Body of pancreas (tissue), 4 donors: ENCODE measurements at regions not wholly inside any gene's neighbourhood (a gene's known extent, or its start where the extent isn't known, plus 50 kb on each side); places are given as distances from the start of the nearest gene placed in this dataset.

Experiments used
- ATAC-seq: fragments of 150-250 bp; one replicate; pipeline ENCODE4 v1.9.1; 2016
- DNase-seq, 4 donors: peaks; one replicate each; pipeline ENCODE4 v3.0.0-alpha.2; 2019
- H3K27ac ChIP-seq, 4 donors: fragments of 200-600 bp; sonication (generic); 1 replicate in 3 of 4; 2 replicates in 1 of 4; pipeline versions ENCODE4 v1.5.1 to v1.6.1; 2016 to 2019; ENCODE audit warnings: mild to moderate bottlenecking in 1 of 4, mixed read lengths in 1 of 4, moderate library complexity in 1 of 4
- H3K27me3 ChIP-seq, 2 donors: fragments of 200-600 bp; sonication (generic); one replicate each; pipeline ENCODE4 v1.6.0; 2016; ENCODE audit warnings: mild to moderate bottlenecking in 1 of 2
- H3K36me3 ChIP-seq, 2 donors: fragments of 200-600 bp; sonication (generic); replicated peaks in 1 of 2; 2 replicates each; pipeline ENCODE4 v1.5.1; 2016; ENCODE audit warnings: low read depth in 2 of 2; ENCODE audit not compliant: insufficient read depth in 1 of 2
- H3K4me1 ChIP-seq: fragments of 200-600 bp; sonication (generic); one replicate; pipeline ENCODE4 v1.6.0; 2016
- H3K4me3 ChIP-seq, 2 donors: fragments of 200-600 bp; sonication (generic); 1 replicate in 1 of 2; 2 replicates in 1 of 2; pipeline ENCODE4 v1.5.1; 2016 to 2019
- H3K9me3 ChIP-seq, 3 donors: fragments of 200-600 bp; sonication (generic); 1 replicate in 2 of 3; 2 replicates in 1 of 3; pipeline ENCODE4 v1.5.1; 2016
- POLR2A ChIP-seq, 3 donors: fragments of 450-650 bp; IDR thresholded peaks; one replicate each; pipeline ENCODE4 v1.6.1; 2016; ENCODE audit warnings: antibody characterized with exemption in 3 of 3, mild to moderate bottlenecking in 2 of 3
- WGBS, 2 donors: methylation state at CpG; one replicate each; pipeline ENCODE4 v1.1.5; 2017; 5-methylcytosine and 5-hydroxymethylcytosine counted together
- intact Hi-C: fragments of 100-400 bp; cut with DNase I; formaldehyde crosslinking; loops from one replicate; pipeline ENCODE4 v1.15.1; 2023
- TF ChIP-seq, protein P1 (sequence below), 7 experiments: fragments of 450-650 bp in 4 of 7; fragments of 200-600 bp in 3 of 7; sonication (generic) in 3 of 7; IDR thresholded peaks; one replicate each; pipeline ENCODE4 v1.5.1; 2016 to 2019; ENCODE audit warnings: antibody characterized with exemption in 7 of 7

- 53 to 69% methylated on average over 3 of the region's 3 CpGs for WGBS, 2 donors
- H3K4me3 ChIP-seq = no peak overlapping the region
- intact Hi-C loops = no loop called here
- H3K27ac ChIP-seq = no peak overlapping the region
- H3K27me3 ChIP-seq = no peaks in the 10 kb centered on the region
- no peak for ATAC-seq
- no peaks in the 10 kb centered on the region for H3K9me3 ChIP-seq
- no peaks in the 10 kb centered on the region for H3K36me3 ChIP-seq
- DNase-seq = no peak
- no peak for TF ChIP-seq POLR2A (IDR thresholded peaks at IDR 0.05)
- TF ChIP-seq, protein P1, sequence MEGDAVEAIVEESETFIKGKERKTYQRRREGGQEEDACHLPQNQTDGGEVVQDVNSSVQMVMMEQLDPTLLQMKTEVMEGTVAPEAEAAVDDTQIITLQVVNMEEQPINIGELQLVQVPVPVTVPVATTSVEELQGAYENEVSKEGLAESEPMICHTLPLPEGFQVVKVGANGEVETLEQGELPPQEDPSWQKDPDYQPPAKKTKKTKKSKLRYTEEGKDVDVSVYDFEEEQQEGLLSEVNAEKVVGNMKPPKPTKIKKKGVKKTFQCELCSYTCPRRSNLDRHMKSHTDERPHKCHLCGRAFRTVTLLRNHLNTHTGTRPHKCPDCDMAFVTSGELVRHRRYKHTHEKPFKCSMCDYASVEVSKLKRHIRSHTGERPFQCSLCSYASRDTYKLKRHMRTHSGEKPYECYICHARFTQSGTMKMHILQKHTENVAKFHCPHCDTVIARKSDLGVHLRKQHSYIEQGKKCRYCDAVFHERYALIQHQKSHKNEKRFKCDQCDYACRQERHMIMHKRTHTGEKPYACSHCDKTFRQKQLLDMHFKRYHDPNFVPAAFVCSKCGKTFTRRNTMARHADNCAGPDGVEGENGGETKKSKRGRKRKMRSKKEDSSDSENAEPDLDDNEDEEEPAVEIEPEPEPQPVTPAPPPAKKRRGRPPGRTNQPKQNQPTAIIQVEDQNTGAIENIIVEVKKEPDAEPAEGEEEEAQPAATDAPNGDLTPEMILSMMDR (IDR thresholded peaks at IDR 0.05) = no peak
- H3K4me1 ChIP-seq = no peaks in the 10 kb centered on the region
Measured at GRCh38 chr3:6437631-6438030, 423.3 kb upstream of the GRM7 start.

- no peak overlapping the region for H3K27ac ChIP-seq
- 63 to 88% methylated on average over 3 of the region's 3 CpGs for WGBS, 2 donors
- DNase-seq (no peak), ATAC-seq (no peak)
- H3K27me3 ChIP-seq = no peaks in the 10 kb centered on the region
- no peaks in the 10 kb centered on the region for H3K4me1 ChIP-seq
- no peaks in the 10 kb centered on the region for H3K9me3 ChIP-seq
- no peaks in the 10 kb centered on the region for H3K36me3 ChIP-seq
- intact Hi-C loops = no loop called here
- TF ChIP-seq, protein P1 (IDR thresholded peaks at IDR 0.05) = no peak
- TF ChIP-seq POLR2A (IDR thresholded peaks at IDR 0.05) = no peak
- no peak overlapping the region for H3K4me3 ChIP-seq
Measured at GRCh38 chr3:6438031-6438430, 422.9 kb upstream of the GRM7 start.

DNA sequence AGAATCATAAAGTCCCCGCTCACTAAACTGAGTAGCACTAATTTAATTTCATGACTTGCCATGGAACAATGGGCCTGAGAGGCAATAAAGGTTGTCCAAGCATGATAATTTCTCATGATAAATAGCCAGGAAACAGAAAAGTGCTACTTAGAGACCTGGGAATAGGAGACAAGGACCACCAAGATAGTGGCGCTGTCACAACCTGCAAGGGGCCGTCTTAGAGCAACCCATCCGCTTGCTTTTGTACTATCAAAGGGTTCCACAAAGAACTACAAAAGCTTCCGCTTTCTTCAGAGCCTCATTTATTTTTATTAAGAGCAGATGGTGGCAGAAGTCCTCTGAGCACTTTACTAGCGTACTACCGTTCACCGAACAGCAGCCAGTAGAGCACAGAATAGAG lies 421.7 kb upstream of the GRM7 start:
- no peaks in the 10 kb centered on the region for H3K36me3 ChIP-seq
- no peak overlapping the region for H3K4me3 ChIP-seq
- no peak for ATAC-seq
- no peaks in the 10 kb centered on the region for H3K27me3 ChIP-seq
- WGBS, 2 donors = 89 to 93% methylated on average over 8 of the region's 8 CpGs
- H3K9me3 ChIP-seq = no peaks in the 10 kb centered on the region
- no peak overlapping the region for H3K27ac ChIP-seq
- intact Hi-C loops = no loop called here
- no peak for DNase-seq
- no peak for TF ChIP-seq POLR2A (IDR thresholded peaks at IDR 0.05)
- TF ChIP-seq, protein P1 (IDR thresholded peaks at IDR 0.05) = no peak
- H3K4me1 ChIP-seq = no peaks in the 10 kb centered on the region

DNA sequence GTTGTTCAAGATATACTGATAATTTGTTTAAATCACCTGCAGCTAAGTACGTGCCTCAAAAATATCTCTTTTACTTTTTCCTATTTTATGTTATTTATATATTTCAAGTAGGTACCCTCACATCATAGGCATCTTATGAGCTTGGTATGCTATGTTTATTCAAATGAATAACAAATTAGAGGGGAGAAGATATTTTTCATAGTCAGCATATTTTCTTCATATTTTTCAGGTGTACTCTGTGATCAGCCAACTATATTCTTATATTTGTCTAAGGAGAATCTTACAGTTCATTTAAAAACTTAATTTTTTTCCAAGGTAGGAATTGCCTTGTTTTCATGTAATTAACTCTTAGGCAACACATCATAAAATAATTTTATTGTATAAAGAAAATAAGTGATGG lies 421.1 kb upstream of the GRM7 start:
- H3K36me3 ChIP-seq = no peaks in the 10 kb centered on the region
- TF ChIP-seq POLR2A (IDR thresholded peaks at IDR 0.05) = no peak
- TF ChIP-seq, protein P1 (IDR thresholded peaks at IDR 0.05) = no peak
- ATAC-seq = no peak
- H3K9me3 ChIP-seq = no peaks in the 10 kb centered on the region
- H3K27me3 ChIP-seq = no peaks in the 10 kb centered on the region
- 73 to 78% methylated on average over 1 of the region's 1 CpG for WGBS, 2 donors
- H3K4me3 ChIP-seq = no peak overlapping the region
- no peaks in the 10 kb centered on the region for H3K4me1 ChIP-seq
- H3K27ac ChIP-seq = no peak overlapping the region
- DNase-seq = no peak
- intact Hi-C loops = no loop called here

- Histone ChIP-seq H3K27me3 (no peaks in the 10 kb centered on the region), H3K36me3 (no peaks in the 10 kb centered on the region), H3K9me3 (no peaks in the 10 kb centered on the region), H3K4me1 (peaks cover 10% of the 10 kb centered on the region), H3K27ac (no peak overlapping the region), H3K4me3 (no peak overlapping the region)
- WGBS, 2 donors = 90% methylated on average over 1 of the region's 1 CpG; no CpG with 5 or more reads in 1 of the 2 donors
- TF ChIP-seq POLR2A (IDR thresholded peaks at IDR 0.05) = no peak
- TF ChIP-seq, protein P1 (IDR thresholded peaks at IDR 0.05) = no peak
- intact Hi-C loops = no loop called here
- no peak for DNase-seq
- no peak for ATAC-seq
Measured at GRCh38 chr3:6444888-6445658, 415.8 kb upstream of the GRM7 start.
